D341Med (cell line): ENCODE measurements at regions not wholly inside any gene's neighbourhood (a gene's known extent, or its start where the extent isn't known, plus 50 kb on each side); places are given as distances from the start of the nearest gene placed in this dataset.
"Not testable (repeated sequence)": the region's sequence is repeated elsewhere in the genome, so short reads cannot be mapped to it uniquely, and the experiment has no call there.

Source experiments
- DNase-seq: peaks from one replicate; pipeline ENCODE4 v3.0.0; 2012; ENCODE audit warnings: low spot score

- no peak for DNase-seq
These were observed 216.2 kb upstream of the CTSO start for GRCh38 chr4:156169861-156170260.

- peak; percentile 45 for DNase-seq
These were observed 215.3 kb upstream of the CTSO start for GRCh38 chr4:156169011-156169410.

GRCh38 chr4:156168288-156168687 is 214.6 kb upstream of the CTSO start:
- DNase-seq: no peak

GRCh38 chr4:156158747-156159146 is 205.1 kb upstream of the CTSO start:
- DNase-seq: no peak

GRCh38 chr4:156154978-156155377 is 201.3 kb upstream of the CTSO start:
- no peak for DNase-seq

GRCh38 chr4:156146571-156146970 is 192.9 kb upstream of the CTSO start:
- DNase-seq: no peak

GRCh38 chr4:156144961-156145360 is 191.3 kb upstream of the CTSO start:
- no peak for DNase-seq

- no peak for DNase-seq
These were observed 185.2 kb upstream of the CTSO start for GRCh38 chr4:156138781-156139280.

GRCh38 chr4:156137679-156138473 is 184.2 kb upstream of the CTSO start:
- peak; percentile 14 for DNase-seq

- no peak for DNase-seq
These were observed 178.5 kb upstream of the CTSO start for GRCh38 chr4:156132196-156132595.

- no peak for DNase-seq
These were observed 174.9 kb upstream of the CTSO start for GRCh38 chr4:156128616-156129015.

GRCh38 chr4:156118507-156119220 is 165.0 kb upstream of the CTSO start:
- DNase-seq: no peak

GRCh38 chr4:156117743-156118142 is 164.1 kb upstream of the CTSO start:
- no peak for DNase-seq

GRCh38 chr4:156116991-156117390 is 163.3 kb upstream of the CTSO start:
- DNase-seq: no peak

GRCh38 chr4:156113138-156113765 is 159.6 kb upstream of the CTSO start:
- no peak for DNase-seq

GRCh38 chr4:156111686-156112085 is 158.0 kb upstream of the CTSO start:
- DNase-seq: no peak

- peak; percentile 17 for DNase-seq
These were observed 156.6 kb upstream of the CTSO start for GRCh38 chr4:156109943-156110900.

GRCh38 chr4:156109087-156109486 is 155.4 kb upstream of the CTSO start:
- not testable (repeated sequence) for DNase-seq

GRCh38 chr4:156103311-156103710 is 149.6 kb upstream of the CTSO start:
- no peak for DNase-seq

GRCh38 chr4:156102411-156102810 is 148.7 kb upstream of the CTSO start:
- no peak for DNase-seq

GRCh38 chr4:156101571-156101970 is 147.9 kb upstream of the CTSO start:
- DNase-seq: no peak

- DNase-seq: no peak
These were observed 147.0 kb upstream of the CTSO start for GRCh38 chr4:156100651-156101050.
